Adipocyte (in vitro differentiated cells): ENCODE measurements at regions not wholly inside any gene's neighbourhood (a gene's known extent, or its start where the extent isn't known, plus 50 kb on each side); places are given as distances from the start of the nearest gene placed in this dataset.

Source experiments
- DNase-seq: peaks from one replicate; pipeline ENCODE4 v3.0.0-alpha.2; 2015; ENCODE audit warnings: low read depth
- H3K27me3 ChIP-seq: replicated peaks from 2 replicates; pipeline ENCODE4 v1.7.0; 2013; ENCODE audit warnings: mild to moderate bottlenecking, low read length, moderate library complexity; ENCODE audit not compliant: control insufficient read depth, insufficient read depth
- H3K36me3 ChIP-seq: 2 replicates; pipeline ENCODE4 v1.7.0; 2013; ENCODE audit warnings: low read length, mild to moderate bottlenecking, moderate library complexity; ENCODE audit not compliant: control insufficient read depth, insufficient read depth, severe bottlenecking
- H3K4me1 ChIP-seq: 2 replicates; pipeline ENCODE4 v1.7.0; 2013; ENCODE audit warnings: mild to moderate bottlenecking, low read length, moderate library complexity; ENCODE audit not compliant: control insufficient read depth, insufficient read depth
- H3K4me3 ChIP-seq: 2 replicates; pipeline ENCODE4 v1.7.0; 2013; ENCODE audit warnings: mild to moderate bottlenecking, low read length, moderate library complexity
- H3K9ac ChIP-seq: 2 replicates; pipeline ENCODE4 v1.7.0; 2013; ENCODE audit warnings: mild to moderate bottlenecking, low read length, moderate library complexity
- H3K9me3 ChIP-seq: 2 replicates; pipeline ENCODE4 v1.7.0; 2013; ENCODE audit warnings: mild to moderate bottlenecking, low read length, moderate library complexity; ENCODE audit not compliant: control insufficient read depth

- Histone ChIP-seq H3K27me3 (no peaks in the 10 kb centered on the region), H3K4me1 (no peaks in the 10 kb centered on the region), H3K36me3 (no peaks in the 10 kb centered on the region), H3K9me3 (no peaks in the 10 kb centered on the region), H3K4me3 (no peak overlapping the region), H3K9ac (no peak overlapping the region)
- DNase-seq = no peak
Observed at GRCh38 chr7:68457481-68457880, 1140.8 kb upstream of the AUTS2 start.

GRCh38 chr7:68458010-68458908, 1140.0 kb upstream of the AUTS2 start:
- no peak for DNase-seq
- Histone ChIP-seq H3K9ac (no peak overlapping the region), H3K4me1 (no peaks in the 10 kb centered on the region), H3K9me3 (no peaks in the 10 kb centered on the region), H3K36me3 (no peaks in the 10 kb centered on the region), H3K27me3 (no peaks in the 10 kb centered on the region), H3K4me3 (no peak overlapping the region)

- Histone ChIP-seq H3K9me3 (peaks cover 4% of the 10 kb centered on the region), H3K4me1 (no peaks in the 10 kb centered on the region), H3K4me3 (no peak overlapping the region), H3K27me3 (no peaks in the 10 kb centered on the region), H3K36me3 (no peaks in the 10 kb centered on the region), H3K9ac (no peak overlapping the region)
- DNase-seq = peak; percentile 24
Observed at GRCh38 chr7:68461430-68461829, 1136.8 kb upstream of the AUTS2 start.

- Histone ChIP-seq H3K9me3 (peaks cover 4% of the 10 kb centered on the region), H3K4me3 (no peak overlapping the region), H3K4me1 (no peaks in the 10 kb centered on the region), H3K27me3 (no peaks in the 10 kb centered on the region), H3K36me3 (no peaks in the 10 kb centered on the region), H3K9ac (no peak overlapping the region)
- no peak for DNase-seq
Observed at GRCh38 chr7:68470836-68471435, 1127.3 kb upstream of the AUTS2 start.

GRCh38 chr7:68472688-68473087, 1125.6 kb upstream of the AUTS2 start:
- Histone ChIP-seq H3K27me3 (no peaks in the 10 kb centered on the region), H3K4me1 (no peaks in the 10 kb centered on the region), H3K9me3 (no peaks in the 10 kb centered on the region), H3K4me3 (no peak overlapping the region), H3K9ac (no peak overlapping the region), H3K36me3 (no peaks in the 10 kb centered on the region)
- no peak for DNase-seq

- Histone ChIP-seq H3K36me3 (no peaks in the 10 kb centered on the region), H3K9ac (no peak overlapping the region), H3K27me3 (no peaks in the 10 kb centered on the region), H3K4me1 (no peaks in the 10 kb centered on the region), H3K4me3 (no peak overlapping the region), H3K9me3 (no peaks in the 10 kb centered on the region)
- peak; percentile 17 for DNase-seq
Observed at GRCh38 chr7:68474661-68475216, 1123.5 kb upstream of the AUTS2 start.

GRCh38 chr7:68476966-68477365, 1121.3 kb upstream of the AUTS2 start:
- Histone ChIP-seq H3K4me1 (no peaks in the 10 kb centered on the region), H3K36me3 (no peaks in the 10 kb centered on the region), H3K9ac (no peak overlapping the region), H3K4me3 (no peak overlapping the region), H3K27me3 (no peaks in the 10 kb centered on the region), H3K9me3 (no peaks in the 10 kb centered on the region)
- DNase-seq = peak; percentile 58

GRCh38 chr7:68478326-68478725, 1119.9 kb upstream of the AUTS2 start:
- H3K4me1 ChIP-seq = no peaks in the 10 kb centered on the region
- no peak overlapping the region for H3K9ac ChIP-seq
- no peaks in the 10 kb centered on the region for H3K27me3 ChIP-seq
- H3K4me3 ChIP-seq = no peak overlapping the region
- no peaks in the 10 kb centered on the region for H3K9me3 ChIP-seq
- H3K36me3 ChIP-seq = no peaks in the 10 kb centered on the region
- no peak for DNase-seq

GRCh38 chr7:68482800-68483199, 1115.5 kb upstream of the AUTS2 start:
- DNase-seq = no peak
- H3K36me3 ChIP-seq = no peaks in the 10 kb centered on the region
- no peak overlapping the region for H3K9ac ChIP-seq
- H3K27me3 ChIP-seq = peaks cover 2% of the 10 kb centered on the region
- peaks cover 4% of the 10 kb centered on the region for H3K4me1 ChIP-seq
- H3K9me3 ChIP-seq = no peaks in the 10 kb centered on the region
- no peak overlapping the region for H3K4me3 ChIP-seq

- Histone ChIP-seq H3K4me1 (peaks cover 4% of the 10 kb centered on the region), H3K27me3 (peaks cover 2% of the 10 kb centered on the region), H3K4me3 (no peak overlapping the region), H3K36me3 (no peaks in the 10 kb centered on the region), H3K9ac (no peak overlapping the region), H3K9me3 (no peaks in the 10 kb centered on the region)
- DNase-seq = no peak
Observed at GRCh38 chr7:68484731-68485130, 1113.5 kb upstream of the AUTS2 start.

GRCh38 chr7:68485253-68485917, 1112.9 kb upstream of the AUTS2 start:
- Histone ChIP-seq H3K9me3 (no peaks in the 10 kb centered on the region), H3K4me3 (no peak overlapping the region), H3K36me3 (no peaks in the 10 kb centered on the region), H3K4me1 (peaks cover 4% of the 10 kb centered on the region), H3K9ac (no peak overlapping the region), H3K27me3 (peaks cover 2% of the 10 kb centered on the region)
- DNase-seq = no peak
